ENCODE measurements at regions not wholly inside any gene's neighbourhood (a gene's known extent, or its start where the extent isn't known, plus 50 kb on each side); places are given as distances from the start of the nearest gene placed in this dataset.

GRCh38 chr2:195317550-195317949 lies 339.5 kb upstream of the SLC39A10 start:
- Histone ChIP-seq H3K4me3 (no peak overlapping the region), H3K9me3 (no peaks in the 10 kb centered on the region), H3K27ac (no peak overlapping the region), H3K4me1 (peaks cover 0 to 3% (median 0%) of the 10 kb centered on the region in 4 donors), H3K27me3 (no peaks in the 10 kb centered on the region), H3K36me3 (no peaks in the 10 kb centered on the region)
- no peak for TF ChIP-seq POLR2A (IDR thresholded peaks at IDR 0.05)
- TF ChIP-seq CTCF (IDR thresholded peaks at IDR 0.05): no peak
- no peak for TF ChIP-seq POLR2AphosphoS5 (IDR thresholded peaks at IDR 0.05)
- no peak for TF ChIP-seq EP300 (IDR thresholded peaks at IDR 0.05)
- no peak for DNase-seq
- intact Hi-C loops (cut with DNase I; ENCODE audit: low total_unique reads): no loop called here
- WGBS, 5 donors: 88 to 91% (median 90%) methylated on average over 3 of the region's 3 CpGs

- Histone ChIP-seq H3K9me3 (no peaks in the 10 kb centered on the region), H3K4me3 (no peak overlapping the region), H3K36me3 (no peaks in the 10 kb centered on the region), H3K4me1 (no peaks in the 10 kb centered on the region), H3K27ac (no peak overlapping the region), H3K27me3 (no peaks in the 10 kb centered on the region)
- intact Hi-C loops (cut with DNase I; ENCODE audit: low total_unique reads): no loop called here
- DNase-seq: no peak
- TF ChIP-seq EP300 (IDR thresholded peaks at IDR 0.05) (no peak), CTCF (IDR thresholded peaks at IDR 0.05) (no peak), POLR2A (IDR thresholded peaks at IDR 0.05) (no peak), POLR2AphosphoS5 (IDR thresholded peaks at IDR 0.05) (no peak)
Observed at GRCh38 chr2:195316486-195316885, 340.5 kb upstream of the SLC39A10 start.

- 93 to 96% (median 94%) methylated on average over 1 of the region's 1 CpG for WGBS, 5 donors
Observed at GRCh38 chr2:195313962-195314361, 343.1 kb upstream of the SLC39A10 start.

GRCh38 chr2:195312662-195313061 lies 344.4 kb upstream of the SLC39A10 start:
- DNase-seq: no peak
- no peak overlapping the region for H3K4me3 ChIP-seq
- intact Hi-C loops (cut with DNase I; ENCODE audit: low total_unique reads): no loop called here
- TF ChIP-seq POLR2A (IDR thresholded peaks at IDR 0.05): no peak
- H3K36me3 ChIP-seq: no peaks in the 10 kb centered on the region
- 92 to 97% (median 95%) methylated on average over 4 of the region's 4 CpGs for WGBS, 5 donors
- H3K9me3 ChIP-seq: no peaks in the 10 kb centered on the region
- H3K27me3 ChIP-seq: no peaks in the 10 kb centered on the region
- H3K27ac ChIP-seq: no peak overlapping the region
- no peaks in the 10 kb centered on the region for H3K4me1 ChIP-seq

More at GRCh38 chr2:195313962-195314361, 343.1 kb upstream of the SLC39A10 start:
- no peaks in the 10 kb centered on the region for H3K4me1 ChIP-seq
- no peaks in the 10 kb centered on the region for H3K9me3 ChIP-seq
- intact Hi-C loops (cut with DNase I; ENCODE audit: low total_unique reads): no loop called here
- DNase-seq: no peak
- H3K27me3 ChIP-seq: no peaks in the 10 kb centered on the region
- H3K27ac ChIP-seq: no peak overlapping the region
- H3K36me3 ChIP-seq: no peaks in the 10 kb centered on the region
- no peak overlapping the region for H3K4me3 ChIP-seq
- no peak for TF ChIP-seq EP300 (IDR thresholded peaks at IDR 0.05)
- no peak for TF ChIP-seq POLR2A (IDR thresholded peaks at IDR 0.05)
- no peak for TF ChIP-seq CTCF (IDR thresholded peaks at IDR 0.05)
- no peak for TF ChIP-seq POLR2AphosphoS5 (IDR thresholded peaks at IDR 0.05)

- no peaks in the 10 kb centered on the region for H3K27me3 ChIP-seq
- intact Hi-C loops (cut with DNase I; ENCODE audit: low total_unique reads): no loop called here
- H3K36me3 ChIP-seq: no peaks in the 10 kb centered on the region
- no peaks in the 10 kb centered on the region for H3K4me1 ChIP-seq
- 21 to 35% (median 24%) methylated on average over 1 of the region's 1 CpG for WGBS, 5 donors
- DNase-seq: no peak
- TF ChIP-seq POLR2AphosphoS5 (IDR thresholded peaks at IDR 0.05) (no peak), EP300 (IDR thresholded peaks at IDR 0.05) (no peak), POLR2A (IDR thresholded peaks at IDR 0.05) (no peak), CTCF (IDR thresholded peaks at IDR 0.05) (no peak)
- H3K9me3 ChIP-seq: no peaks in the 10 kb centered on the region
- no peak overlapping the region for H3K4me3 ChIP-seq
- H3K27ac ChIP-seq: no peak overlapping the region
Observed at GRCh38 chr2:195308163-195308562, 348.9 kb upstream of the SLC39A10 start.

All from stomach (tissue), 8 donors.